GM12878 (cell line): ENCODE measurements at regions not wholly inside any gene's neighbourhood (a gene's known extent, or its start where the extent isn't known, plus 50 kb on each side); places are given as distances from the start of the nearest gene placed in this dataset.

Source experiments
- ATF7 ChIP-seq: fragments of 450-650 bp; IDR thresholded peaks from 2 replicates; pipeline ENCODE4 v1.6.1; 2016; ENCODE audit warnings: low read depth, mild to moderate bottlenecking
- DPF2 ChIP-seq: fragments of 450-650 bp; IDR thresholded peaks from 2 replicates; pipeline ENCODE4 v1.6.1; 2017; ENCODE audit warnings: mild to moderate bottlenecking
- ESRRA ChIP-seq: IDR thresholded peaks from 2 replicates; pipeline ENCODE4 v1.6.1; 2012; ENCODE audit warnings: mild to moderate bottlenecking, low read length, improper control_type of control experiment
- MEF2A ChIP-seq: IDR thresholded peaks from 2 replicates; pipeline ENCODE4 v1.6.1; 2011; ENCODE audit warnings: low read depth, mild to moderate bottlenecking, low read length, moderate library complexity; ENCODE audit not compliant: insufficient read depth
- NR2C1 ChIP-seq: fragments of 450-650 bp; IDR thresholded peaks from 2 replicates; pipeline ENCODE4 v1.6.1; 2017; ENCODE audit warnings: antibody characterized with exemption, mild to moderate bottlenecking, moderate library complexity
- PAX5 ChIP-seq: IDR thresholded peaks from 2 replicates; pipeline ENCODE4 v1.6.1; 2011; ENCODE audit warnings: low read depth, low read length, borderline replicate concordance
- SP1 ChIP-seq: IDR thresholded peaks from one replicate; pipeline ENCODE4 v1.6.1; 2011; ENCODE audit warnings: low read depth, low read length
- TCF12 ChIP-seq: IDR thresholded peaks from 2 replicates; pipeline ENCODE4 v1.6.1; 2011; ENCODE audit warnings: low read depth, mild to moderate bottlenecking, low read length
- TCF3 ChIP-seq: IDR thresholded peaks from 2 replicates; pipeline ENCODE4 v1.6.1; 2012; ENCODE audit warnings: low read depth, mild to moderate bottlenecking, low read length, borderline replicate concordance; ENCODE audit not compliant: insufficient read depth
- YBX1 ChIP-seq: fragments of 450-650 bp; IDR thresholded peaks from 2 replicates; pipeline ENCODE4 v1.6.1; 2016; ENCODE audit warnings: antibody characterized with exemption
- ZSCAN29 ChIP-seq: fragments of 450-650 bp; IDR thresholded peaks from 2 replicates; pipeline ENCODE4 v1.6.1; 2017; ENCODE audit warnings: mild to moderate bottlenecking, moderate library complexity
- TF ChIP-seq, protein P1 (sequence below): fragments of 450-650 bp; IDR thresholded peaks from 2 replicates; pipeline ENCODE4 v1.6.1; 2018; ENCODE audit warnings: borderline replicate concordance, mild to moderate bottlenecking; ENCODE audit not compliant: partially characterized antibody
- TF ChIP-seq, protein P2 (sequence below): IDR thresholded peaks from 2 replicates; pipeline ENCODE4 v1.6.1; 2011; ENCODE audit warnings: mild to moderate bottlenecking, low read depth, low read length, moderate library complexity; ENCODE audit not compliant: insufficient replicate concordance
- TF ChIP-seq, protein P3 (sequence below), 3 experiments: IDR thresholded peaks in 2 of 3; conservative IDR thresholded peaks in 1 of 3; 2 replicates each; pipeline ENCODE4 v1.5.1; 2011; ENCODE audit warnings: low read depth in 3 of 3, low read length in 3 of 3, mild to moderate bottlenecking in 3 of 3, control low read depth in 2 of 3, moderate library complexity in 2 of 3, inconsistent platforms in 1 of 3, mixed read lengths in 1 of 3; ENCODE audit not compliant: control insufficient read depth in 2 of 3, insufficient read depth in 1 of 3; ENCODE audit errors: extremely low read depth in 1 of 3
- TF ChIP-seq, protein P4 (sequence below): IDR thresholded peaks from 2 replicates; pipeline ENCODE4 v1.6.1; 2012; ENCODE audit warnings: low read depth, low read length, improper control_type of control experiment
- TF ChIP-seq, protein P5 (sequence below): fragments of 450-650 bp; IDR thresholded peaks from 2 replicates; pipeline ENCODE4 v1.6.1; 2017; ENCODE audit warnings: mild to moderate bottlenecking, low read depth, inconsistent platforms; ENCODE audit not compliant: poor library complexity, severe bottlenecking
- TF ChIP-seq, protein P6 (sequence below): fragments of 450-650 bp; IDR thresholded peaks from 2 replicates; pipeline ENCODE4 v1.6.1; 2016; ENCODE audit warnings: mild to moderate bottlenecking
- TF ChIP-seq, protein P7 (sequence below): IDR thresholded peaks from 2 replicates; pipeline ENCODE4 v1.6.1; 2012; ENCODE audit warnings: low read depth, low read length, improper control_type of control experiment

DNA sequence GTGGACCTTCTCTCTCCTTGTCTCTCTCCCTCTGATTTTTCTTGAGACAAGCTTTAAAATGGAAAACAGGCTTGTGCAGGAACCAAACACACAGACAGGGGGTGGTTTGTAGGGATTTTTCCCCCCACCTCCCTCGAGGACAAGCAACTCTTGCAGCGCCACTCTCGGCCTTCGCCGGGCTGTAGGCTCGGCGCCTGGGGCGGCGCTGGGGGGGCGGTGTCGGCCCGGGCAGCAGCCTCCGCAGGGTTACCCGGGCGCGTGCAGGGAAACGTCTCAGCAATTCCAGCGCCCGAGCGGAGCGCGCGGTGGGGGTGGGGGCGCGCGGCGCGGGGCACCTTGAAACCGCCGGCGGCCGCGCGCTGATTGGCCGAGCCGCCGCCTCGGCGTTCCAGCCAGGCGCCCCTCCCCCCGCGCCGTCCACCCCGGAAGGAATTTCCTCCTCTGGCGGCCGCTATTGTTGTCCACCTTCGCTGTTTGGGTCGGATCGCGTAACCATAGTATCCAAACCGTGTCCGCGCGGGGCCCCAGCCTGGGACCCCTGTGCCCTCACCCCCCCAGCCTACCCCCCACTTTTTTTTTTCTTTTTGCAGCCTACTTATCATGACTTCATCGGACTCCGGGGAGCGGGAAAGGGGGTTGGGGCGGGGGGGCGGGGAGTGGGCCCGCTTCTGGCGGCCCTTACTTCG, 59.8 kb upstream of the ACOT11 start (continued):
- TF ChIP-seq, protein P1, sequence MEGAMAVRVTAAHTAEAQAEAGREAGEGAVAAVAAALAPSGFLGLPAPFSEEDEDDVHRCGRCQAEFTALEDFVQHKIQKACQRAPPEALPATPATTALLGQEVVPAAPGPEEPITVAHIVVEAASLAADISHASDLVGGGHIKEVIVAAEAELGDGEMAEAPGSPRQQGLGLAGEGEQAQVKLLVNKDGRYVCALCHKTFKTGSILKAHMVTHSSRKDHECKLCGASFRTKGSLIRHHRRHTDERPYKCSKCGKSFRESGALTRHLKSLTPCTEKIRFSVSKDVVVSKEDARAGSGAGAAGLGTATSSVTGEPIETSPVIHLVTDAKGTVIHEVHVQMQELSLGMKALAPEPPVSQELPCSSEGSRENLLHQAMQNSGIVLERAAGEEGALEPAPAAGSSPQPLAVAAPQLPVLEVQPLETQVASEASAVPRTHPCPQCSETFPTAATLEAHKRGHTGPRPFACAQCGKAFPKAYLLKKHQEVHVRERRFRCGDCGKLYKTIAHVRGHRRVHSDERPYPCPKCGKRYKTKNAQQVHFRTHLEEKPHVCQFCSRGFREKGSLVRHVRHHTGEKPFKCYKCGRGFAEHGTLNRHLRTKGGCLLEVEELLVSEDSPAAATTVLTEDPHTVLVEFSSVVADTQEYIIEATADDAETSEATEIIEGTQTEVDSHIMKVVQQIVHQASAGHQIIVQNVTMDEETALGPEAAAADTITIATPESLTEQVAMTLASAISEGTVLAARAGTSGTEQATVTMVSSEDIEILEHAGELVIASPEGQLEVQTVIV = peak; percentile 22
- TF ChIP-seq MEF2A (0 out of 2 replicates have a peak, but pooled peaks have one; percentile 26), ATF7 (peak; percentile 58), TCF3 (no peak), DPF2 (peak; percentile 74), ESRRA (0 out of 2 replicates have a peak, but pooled peaks have one; percentile 22), PAX5 (peak; percentile 49; the same call in 1 of the 2 replicates), TCF12 (0 out of 2 replicates have a peak, but pooled peaks have one; percentile 7), YBX1 (no peak), SP1 (peak; percentile 75), NR2C1 (peak; percentile 88), ZSCAN29 (peak; percentile 92)
- TF ChIP-seq, protein P2, sequence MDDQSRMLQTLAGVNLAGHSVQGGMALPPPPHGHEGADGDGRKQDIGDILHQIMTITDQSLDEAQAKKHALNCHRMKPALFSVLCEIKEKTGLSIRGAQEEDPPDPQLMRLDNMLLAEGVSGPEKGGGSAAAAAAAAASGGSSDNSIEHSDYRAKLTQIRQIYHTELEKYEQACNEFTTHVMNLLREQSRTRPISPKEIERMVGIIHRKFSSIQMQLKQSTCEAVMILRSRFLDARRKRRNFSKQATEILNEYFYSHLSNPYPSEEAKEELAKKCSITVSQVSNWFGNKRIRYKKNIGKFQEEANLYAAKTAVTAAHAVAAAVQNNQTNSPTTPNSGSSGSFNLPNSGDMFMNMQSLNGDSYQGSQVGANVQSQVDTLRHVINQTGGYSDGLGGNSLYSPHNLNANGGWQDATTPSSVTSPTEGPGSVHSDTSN = no peak
- TF ChIP-seq, protein P3, sequence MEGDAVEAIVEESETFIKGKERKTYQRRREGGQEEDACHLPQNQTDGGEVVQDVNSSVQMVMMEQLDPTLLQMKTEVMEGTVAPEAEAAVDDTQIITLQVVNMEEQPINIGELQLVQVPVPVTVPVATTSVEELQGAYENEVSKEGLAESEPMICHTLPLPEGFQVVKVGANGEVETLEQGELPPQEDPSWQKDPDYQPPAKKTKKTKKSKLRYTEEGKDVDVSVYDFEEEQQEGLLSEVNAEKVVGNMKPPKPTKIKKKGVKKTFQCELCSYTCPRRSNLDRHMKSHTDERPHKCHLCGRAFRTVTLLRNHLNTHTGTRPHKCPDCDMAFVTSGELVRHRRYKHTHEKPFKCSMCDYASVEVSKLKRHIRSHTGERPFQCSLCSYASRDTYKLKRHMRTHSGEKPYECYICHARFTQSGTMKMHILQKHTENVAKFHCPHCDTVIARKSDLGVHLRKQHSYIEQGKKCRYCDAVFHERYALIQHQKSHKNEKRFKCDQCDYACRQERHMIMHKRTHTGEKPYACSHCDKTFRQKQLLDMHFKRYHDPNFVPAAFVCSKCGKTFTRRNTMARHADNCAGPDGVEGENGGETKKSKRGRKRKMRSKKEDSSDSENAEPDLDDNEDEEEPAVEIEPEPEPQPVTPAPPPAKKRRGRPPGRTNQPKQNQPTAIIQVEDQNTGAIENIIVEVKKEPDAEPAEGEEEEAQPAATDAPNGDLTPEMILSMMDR (IDR thresholded peaks at IDR 0.05 in 2 of 3, conservative IDR thresholded peaks at IDR 0.05 in 1 of 3; ENCODE audit: control insufficient read depth in 2 of 3, extremely low read depth in 1 of 3, insufficient read depth in 1 of 3, low read depth in 3 of 3, low read length in 3 of 3) = peak in 2 of 3 experiments; percentile 8; a peak in 1 of 6 replicates
- TF ChIP-seq, protein P4, sequence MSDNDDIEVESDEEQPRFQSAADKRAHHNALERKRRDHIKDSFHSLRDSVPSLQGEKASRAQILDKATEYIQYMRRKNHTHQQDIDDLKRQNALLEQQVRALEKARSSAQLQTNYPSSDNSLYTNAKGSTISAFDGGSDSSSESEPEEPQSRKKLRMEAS = 0 out of 2 replicates have a peak, but pooled peaks have one; percentile 29
- TF ChIP-seq, protein P5, sequence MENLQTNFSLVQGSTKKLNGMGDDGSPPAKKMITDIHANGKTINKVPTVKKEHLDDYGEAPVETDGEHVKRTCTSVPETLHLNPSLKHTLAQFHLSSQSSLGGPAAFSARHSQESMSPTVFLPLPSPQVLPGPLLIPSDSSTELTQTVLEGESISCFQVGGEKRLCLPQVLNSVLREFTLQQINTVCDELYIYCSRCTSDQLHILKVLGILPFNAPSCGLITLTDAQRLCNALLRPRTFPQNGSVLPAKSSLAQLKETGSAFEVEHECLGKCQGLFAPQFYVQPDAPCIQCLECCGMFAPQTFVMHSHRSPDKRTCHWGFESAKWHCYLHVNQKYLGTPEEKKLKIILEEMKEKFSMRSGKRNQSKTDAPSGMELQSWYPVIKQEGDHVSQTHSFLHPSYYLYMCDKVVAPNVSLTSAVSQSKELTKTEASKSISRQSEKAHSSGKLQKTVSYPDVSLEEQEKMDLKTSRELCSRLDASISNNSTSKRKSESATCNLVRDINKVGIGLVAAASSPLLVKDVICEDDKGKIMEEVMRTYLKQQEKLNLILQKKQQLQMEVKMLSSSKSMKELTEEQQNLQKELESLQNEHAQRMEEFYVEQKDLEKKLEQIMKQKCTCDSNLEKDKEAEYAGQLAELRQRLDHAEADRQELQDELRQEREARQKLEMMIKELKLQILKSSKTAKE = no peak
- TF ChIP-seq, protein P6, sequence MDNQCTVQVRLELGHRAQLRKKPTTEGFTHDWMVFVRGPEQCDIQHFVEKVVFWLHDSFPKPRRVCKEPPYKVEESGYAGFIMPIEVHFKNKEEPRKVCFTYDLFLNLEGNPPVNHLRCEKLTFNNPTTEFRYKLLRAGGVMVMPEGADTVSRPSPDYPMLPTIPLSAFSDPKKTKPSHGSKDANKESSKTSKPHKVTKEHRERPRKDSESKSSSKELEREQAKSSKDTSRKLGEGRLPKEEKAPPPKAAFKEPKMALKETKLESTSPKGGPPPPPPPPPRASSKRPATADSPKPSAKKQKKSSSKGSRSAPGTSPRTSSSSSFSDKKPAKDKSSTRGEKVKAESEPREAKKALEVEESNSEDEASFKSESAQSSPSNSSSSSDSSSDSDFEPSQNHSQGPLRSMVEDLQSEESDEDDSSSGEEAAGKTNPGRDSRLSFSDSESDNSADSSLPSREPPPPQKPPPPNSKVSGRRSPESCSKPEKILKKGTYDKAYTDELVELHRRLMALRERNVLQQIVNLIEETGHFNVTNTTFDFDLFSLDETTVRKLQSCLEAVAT = no peak
- TF ChIP-seq, protein P7, sequence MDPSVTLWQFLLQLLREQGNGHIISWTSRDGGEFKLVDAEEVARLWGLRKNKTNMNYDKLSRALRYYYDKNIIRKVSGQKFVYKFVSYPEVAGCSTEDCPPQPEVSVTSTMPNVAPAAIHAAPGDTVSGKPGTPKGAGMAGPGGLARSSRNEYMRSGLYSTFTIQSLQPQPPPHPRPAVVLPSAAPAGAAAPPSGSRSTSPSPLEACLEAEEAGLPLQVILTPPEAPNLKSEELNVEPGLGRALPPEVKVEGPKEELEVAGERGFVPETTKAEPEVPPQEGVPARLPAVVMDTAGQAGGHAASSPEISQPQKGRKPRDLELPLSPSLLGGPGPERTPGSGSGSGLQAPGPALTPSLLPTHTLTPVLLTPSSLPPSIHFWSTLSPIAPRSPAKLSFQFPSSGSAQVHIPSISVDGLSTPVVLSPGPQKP = 0 out of 2 replicates have a peak, but pooled peaks have one; percentile 24
